K562 (cell line): ENCODE measurements at regions not wholly inside any gene's neighbourhood (a gene's known extent, or its start where the extent isn't known, plus 50 kb on each side); places are given as distances from the start of the nearest gene placed in this dataset.

Source experiments
- ATAC-seq: fragments of 200-7000 bp; cut with Tn5 transposase; 3 replicates; pipeline ENCODE4 v1.9.1; 2020; ENCODE audit warnings: moderate library complexity
- BruUV-seq: library from RNA; stranded (reverse); fragments of 400-500 nt; replicated peaks from 2 replicates; lab custom pipeline; 2021; lab: Mats Ljungman, UMichigan
- CTCF ChIA-PET: fragments of 300-600 bp; formaldehyde crosslinking; extraction: SDS; loops from one replicate; lab custom pipeline; 2021; ENCODE audit warnings: low intra/inter-chr PET ratio; lab: Yijun Ruan, JAX
- POLR2A ChIA-PET: fragments of 300-600, 350-650 bp; sonication (Branson Sonifier 250); formaldehyde crosslinking; extraction: SDS; loops from one replicate; lab custom pipeline; 2021; ENCODE audit warnings: antibody characterized with exemption, inconsistent platforms; lab: Yijun Ruan, JAX
- DNase-seq, 4 experiments: peaks; one replicate each; pipeline versions ENCODE4 v3.0.0 to v3.0.0-alpha.2; 2011 to 2018; ENCODE audit warnings: low spot score in 3 of 4, mixed read lengths in 3 of 4; ENCODE audit errors: extremely low read depth in 1 of 4
- FAIRE-seq: peaks from 2 replicates; lab custom pipeline; 2011; peaks lifted over from hg19 to GRCh38; lab: Jason Lieb, UNC
- H2AFZ ChIP-seq: 2 replicates; pipeline ENCODE4 v1.6.0; 2011; ENCODE audit warnings: low read depth, low read length, control low read depth, inconsistent platforms
- H3K27ac ChIP-seq: fragments of 200-600 bp; 3 replicates; pipeline ENCODE4 v1.8.0; 2011; ENCODE audit warnings: low read depth, mild to moderate bottlenecking, control low read depth, inconsistent platforms, low read length, moderate library complexity, mixed read lengths; ENCODE audit errors: extremely low read depth
- H3K27me3 ChIP-seq, 2 experiments: fragments of 300-600 bp in 1 of 2; 2 replicates in 1 of 2; 3 replicates in 1 of 2; pipeline versions ENCODE4 v1.6.0 to v1.8.0; 2011; ENCODE audit warnings: inconsistent platforms in 2 of 2, low read length in 2 of 2, mild to moderate bottlenecking in 1 of 2, mixed read lengths in 1 of 2, moderate library complexity in 1 of 2; ENCODE audit not compliant: control insufficient read depth in 2 of 2, insufficient read depth in 2 of 2
- H3K36me3 ChIP-seq: fragments of 300-600 bp; 3 replicates; pipeline ENCODE4 v1.8.0; 2011; ENCODE audit warnings: mild to moderate bottlenecking, low read length, inconsistent platforms; ENCODE audit not compliant: control insufficient read depth, insufficient read depth
- H3K4me1 ChIP-seq, 2 experiments: fragments of 200-600 bp in 1 of 2; replicated peaks in 1 of 2; 2 replicates in 1 of 2; 3 replicates in 1 of 2; pipeline versions ENCODE4 v1.5.1 to v1.8.0; 2011; ENCODE audit warnings: inconsistent platforms in 2 of 2, low read length in 2 of 2, mild to moderate bottlenecking in 1 of 2, mixed read lengths in 1 of 2, moderate library complexity in 1 of 2; ENCODE audit not compliant: control insufficient read depth in 2 of 2, insufficient read depth in 2 of 2
- H3K4me2 ChIP-seq: 2 replicates; pipeline ENCODE4 v1.6.1; 2011; ENCODE audit warnings: low read length, control low read depth, inconsistent platforms, mixed read lengths; ENCODE audit not compliant: insufficient read depth
- H3K4me3 ChIP-seq: fragments of 200-600 bp; sonication (generic), shearing (Covaris generic); 2 replicates; pipeline ENCODE4 v1.5.1; 2016; ENCODE audit warnings: control low read depth, inconsistent platforms
- H3K79me2 ChIP-seq: fragments of 200-600 bp; 3 replicates; pipeline ENCODE4 v1.8.0; 2011; ENCODE audit warnings: low read length, inconsistent platforms; ENCODE audit not compliant: control insufficient read depth, insufficient read depth
- H3K9ac ChIP-seq, 2 experiments: 2 replicates each; pipeline versions ENCODE4 v1.6.0 to v1.6.1; 2011; ENCODE audit warnings: low read depth in 2 of 2, low read length in 2 of 2, control low read depth in 1 of 2, inconsistent platforms in 1 of 2, mild to moderate bottlenecking in 1 of 2, mixed read lengths in 1 of 2; ENCODE audit not compliant: insufficient read depth in 1 of 2
- H3K9me1 ChIP-seq: one replicate; pipeline ENCODE4 v1.6.0; 2011; ENCODE audit warnings: inconsistent platforms, mild to moderate bottlenecking, low read length, moderate library complexity; ENCODE audit not compliant: control insufficient read depth, insufficient read depth
- H3K9me3 ChIP-seq: replicated peaks from 2 replicates; pipeline ENCODE4 v1.5.1; 2011; ENCODE audit warnings: low read depth, low read length, inconsistent platforms; ENCODE audit not compliant: control insufficient read depth, insufficient read depth
- H4K20me1 ChIP-seq: replicated peaks from 2 replicates; pipeline ENCODE4 v1.6.1; 2011; ENCODE audit warnings: low read length, inconsistent platforms, mixed read lengths; ENCODE audit not compliant: control insufficient read depth, insufficient read depth
- CEBPG ChIP-seq, 3 experiments: fragments of 200-800 bp in 1 of 3; sonication (Bioruptor generic) in 1 of 3; sonication (generic) in 1 of 3; formaldehyde crosslinking in 1 of 3; IDR thresholded peaks in 2 of 3; conservative IDR thresholded peaks in 1 of 3; 2 replicates each; pipeline versions ENCODE4 v1.6.1 to v1.8.0; 2016 to 2022; ENCODE audit warnings: missing compliant biosample characterization in 2 of 3, missing genetic modification characterization in 2 of 3, mild to moderate bottlenecking in 1 of 3, missing genetic modification reagents in 1 of 3
- ELF2 ChIP-seq: fragments of 250-450 bp; sonication (Bioruptor Pico); IDR thresholded peaks from 2 replicates; pipeline ENCODE4 v1.5.0; 2021; ENCODE audit warnings: mild to moderate bottlenecking
- FIP1L1 ChIP-seq: fragments of 200-400 bp; formaldehyde crosslinking; IDR thresholded peaks from 2 replicates; pipeline ENCODE4 v1.6.1; 2018; ENCODE audit warnings: mild to moderate bottlenecking, low read depth, low read length; ENCODE audit not compliant: poor library complexity, severe bottlenecking
- GMEB1 ChIP-seq: fragments of 250-450 bp; sonication (Bioruptor Pico); IDR thresholded peaks from 2 replicates; pipeline ENCODE4 v1.4.0; 2020; ENCODE audit warnings: mild to moderate bottlenecking
- MTA2 ChIP-seq: fragments of 450-650 bp; IDR thresholded peaks from 2 replicates; pipeline ENCODE4 v1.6.1; 2016; ENCODE audit warnings: low read depth
- SNIP1 ChIP-seq: fragments of 450-650 bp; IDR thresholded peaks from 2 replicates; pipeline ENCODE4 v1.7.1; 2017; ENCODE audit warnings: low read depth, mild to moderate bottlenecking
- ZNF586 ChIP-seq: fragments of 450-650 bp; formaldehyde crosslinking; conservative IDR thresholded peaks from 2 replicates; pipeline ENCODE4 v1.4.0; 2020; ENCODE audit warnings: mild to moderate bottlenecking, moderate library complexity
- WGBS: fragments of 100-300 bp; shearing (Covaris generic); methylation state at CpG from one replicate; pipeline ENCODE4 v1.1.6; 2016; ENCODE audit warnings: low coverage, mixed read lengths; ENCODE audit not compliant: insufficient coverage; ENCODE audit errors: missing lambda C conversion rate; 5-methylcytosine and 5-hydroxymethylcytosine counted together
- in situ Hi-C: fragments of 300-500 bp; cut with MboI; formaldehyde crosslinking; loops from 4 replicates; pipeline ENCODE4 v1.15.0; 2018; ENCODE audit warnings: inconsistent platforms, mixed read lengths
- intact Hi-C: fragments of 100-400 bp; cut with micrococcal nuclease; formaldehyde crosslinking; loops from 2 replicates; pipeline ENCODE4 v1.14.2; 2022
- TF ChIP-seq, protein P1 (sequence below): fragments of 450-650 bp; IDR thresholded peaks from 2 replicates; pipeline ENCODE4 v1.6.1; 2016

- Histone ChIP-seq H3K27ac (no peak overlapping the region), H2AFZ (no peak overlapping the region), H3K9ac (no peak overlapping the region), H3K9me3 (no peaks in the 10 kb centered on the region), H3K4me1 (no peaks in the 10 kb centered on the region), H3K36me3 (no peaks in the 10 kb centered on the region), H4K20me1 (no peaks in the 10 kb centered on the region), H3K79me2 (no peaks in the 10 kb centered on the region), H3K27me3 (peaks cover 0 to 4% of the 10 kb centered on the region in 2 experiments; a peak in 1 of 5 replicates), H3K9me1 (no peaks in the 10 kb centered on the region), H3K4me3 (no peak overlapping the region), H3K4me2 (no peak overlapping the region)
- 5% methylated on average over 6 of the region's 6 CpGs for WGBS
- no TSS peak for BruUV-seq
- in situ Hi-C loops = no loop called here
- ChIA-PET CTCF (no interaction called here), POLR2A (interaction anchor here (0.6 kb wide), 1 partner anchor 8 kb away, joined by 3 read pairs; no protein-coding TSS in a partner anchor)
- DNase-seq = no peak
- ATAC-seq = no peak
- intact Hi-C loops = no loop called here
- no peak for FAIRE-seq
- TF ChIP-seq ELF2 (CRISPR knock-in tag) (no peak), MTA2 (no peak), GMEB1 (CRISPR knock-in tag) (no peak), SNIP1 (no peak), CEBPG (CRISPR knock-in tag; IDR thresholded peaks at IDR 0.05) (no peak), CEBPG (tag; conservative IDR thresholded peaks at IDR 0.05 in 1 of 2, IDR thresholded peaks at IDR 0.05 in 1 of 2) (no peak), FIP1L1 (no peak), ZNF586 (CRISPR knock-in tag) (no peak)
- TF ChIP-seq, protein P1, sequence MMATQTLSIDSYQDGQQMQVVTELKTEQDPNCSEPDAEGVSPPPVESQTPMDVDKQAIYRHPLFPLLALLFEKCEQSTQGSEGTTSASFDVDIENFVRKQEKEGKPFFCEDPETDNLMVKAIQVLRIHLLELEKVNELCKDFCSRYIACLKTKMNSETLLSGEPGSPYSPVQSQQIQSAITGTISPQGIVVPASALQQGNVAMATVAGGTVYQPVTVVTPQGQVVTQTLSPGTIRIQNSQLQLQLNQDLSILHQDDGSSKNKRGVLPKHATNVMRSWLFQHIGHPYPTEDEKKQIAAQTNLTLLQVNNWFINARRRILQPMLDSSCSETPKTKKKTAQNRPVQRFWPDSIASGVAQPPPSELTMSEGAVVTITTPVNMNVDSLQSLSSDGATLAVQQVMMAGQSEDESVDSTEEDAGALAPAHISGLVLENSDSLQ = no peak
Observed at GRCh38 chr4:82219346-82219745, 154.4 kb downstream of the HNRNPD start.
